K562 (cell line): ENCODE measurements at regions not wholly inside any gene's neighbourhood (a gene's known extent, or its start where the extent isn't known, plus 50 kb on each side); places are given as distances from the start of the nearest gene placed in this dataset.

Experiments used
- ATAC-seq: fragments of 200-7000 bp; cut with Tn5 transposase; 3 replicates; pipeline ENCODE4 v1.9.1; 2020; ENCODE audit warnings: moderate library complexity
- BruUV-seq: library from RNA; stranded (reverse); fragments of 400-500 nt; replicated peaks from 2 replicates; lab custom pipeline; 2021; lab: Mats Ljungman, UMichigan
- CTCF ChIA-PET: fragments of 300-600 bp; formaldehyde crosslinking; extraction: SDS; loops from one replicate; lab custom pipeline; 2021; ENCODE audit warnings: low intra/inter-chr PET ratio; lab: Yijun Ruan, JAX
- POLR2A ChIA-PET: fragments of 300-600, 350-650 bp; sonication (Branson Sonifier 250); formaldehyde crosslinking; extraction: SDS; loops from one replicate; lab custom pipeline; 2021; ENCODE audit warnings: antibody characterized with exemption, inconsistent platforms; lab: Yijun Ruan, JAX
- DNase-seq, 4 experiments: peaks; one replicate each; pipeline versions ENCODE4 v3.0.0 to v3.0.0-alpha.2; 2011 to 2018; ENCODE audit warnings: low spot score in 3 of 4, mixed read lengths in 3 of 4; ENCODE audit errors: extremely low read depth in 1 of 4
- FAIRE-seq: peaks from 2 replicates; lab custom pipeline; 2011; peaks lifted over from hg19 to GRCh38; lab: Jason Lieb, UNC
- H2AFZ ChIP-seq: 2 replicates; pipeline ENCODE4 v1.6.0; 2011; ENCODE audit warnings: low read depth, low read length, control low read depth, inconsistent platforms
- H3K27ac ChIP-seq: fragments of 200-600 bp; 3 replicates; pipeline ENCODE4 v1.8.0; 2011; ENCODE audit warnings: low read depth, mild to moderate bottlenecking, control low read depth, inconsistent platforms, low read length, moderate library complexity, mixed read lengths; ENCODE audit errors: extremely low read depth
- H3K27me3 ChIP-seq, 2 experiments: fragments of 300-600 bp in 1 of 2; 2 replicates in 1 of 2; 3 replicates in 1 of 2; pipeline versions ENCODE4 v1.6.0 to v1.8.0; 2011; ENCODE audit warnings: inconsistent platforms in 2 of 2, low read length in 2 of 2, mild to moderate bottlenecking in 1 of 2, mixed read lengths in 1 of 2, moderate library complexity in 1 of 2; ENCODE audit not compliant: control insufficient read depth in 2 of 2, insufficient read depth in 2 of 2
- H3K36me3 ChIP-seq: fragments of 300-600 bp; 3 replicates; pipeline ENCODE4 v1.8.0; 2011; ENCODE audit warnings: mild to moderate bottlenecking, low read length, inconsistent platforms; ENCODE audit not compliant: control insufficient read depth, insufficient read depth
- H3K4me1 ChIP-seq, 2 experiments: fragments of 200-600 bp in 1 of 2; replicated peaks in 1 of 2; 2 replicates in 1 of 2; 3 replicates in 1 of 2; pipeline versions ENCODE4 v1.5.1 to v1.8.0; 2011; ENCODE audit warnings: inconsistent platforms in 2 of 2, low read length in 2 of 2, mild to moderate bottlenecking in 1 of 2, mixed read lengths in 1 of 2, moderate library complexity in 1 of 2; ENCODE audit not compliant: control insufficient read depth in 2 of 2, insufficient read depth in 2 of 2
- H3K4me2 ChIP-seq: 2 replicates; pipeline ENCODE4 v1.6.1; 2011; ENCODE audit warnings: low read length, control low read depth, inconsistent platforms, mixed read lengths; ENCODE audit not compliant: insufficient read depth
- H3K4me3 ChIP-seq: fragments of 200-600 bp; sonication (generic), shearing (Covaris generic); 2 replicates; pipeline ENCODE4 v1.5.1; 2016; ENCODE audit warnings: control low read depth, inconsistent platforms
- H3K79me2 ChIP-seq: fragments of 200-600 bp; 3 replicates; pipeline ENCODE4 v1.8.0; 2011; ENCODE audit warnings: low read length, inconsistent platforms; ENCODE audit not compliant: control insufficient read depth, insufficient read depth
- H3K9ac ChIP-seq, 2 experiments: 2 replicates each; pipeline versions ENCODE4 v1.6.0 to v1.6.1; 2011; ENCODE audit warnings: low read depth in 2 of 2, low read length in 2 of 2, control low read depth in 1 of 2, inconsistent platforms in 1 of 2, mild to moderate bottlenecking in 1 of 2, mixed read lengths in 1 of 2; ENCODE audit not compliant: insufficient read depth in 1 of 2
- H3K9me1 ChIP-seq: one replicate; pipeline ENCODE4 v1.6.0; 2011; ENCODE audit warnings: inconsistent platforms, mild to moderate bottlenecking, low read length, moderate library complexity; ENCODE audit not compliant: control insufficient read depth, insufficient read depth
- H3K9me3 ChIP-seq: replicated peaks from 2 replicates; pipeline ENCODE4 v1.5.1; 2011; ENCODE audit warnings: low read depth, low read length, inconsistent platforms; ENCODE audit not compliant: control insufficient read depth, insufficient read depth
- H4K20me1 ChIP-seq: replicated peaks from 2 replicates; pipeline ENCODE4 v1.6.1; 2011; ENCODE audit warnings: low read length, inconsistent platforms, mixed read lengths; ENCODE audit not compliant: control insufficient read depth, insufficient read depth
- ASH1L ChIP-seq: fragments of 450-650 bp; IDR thresholded peaks from 2 replicates; pipeline ENCODE4 v1.6.1; 2018; ENCODE audit warnings: borderline replicate concordance, mild to moderate bottlenecking, low read depth; ENCODE audit not compliant: partially characterized antibody
- RAD21 ChIP-seq, 2 experiments: fragments of 250-450 bp in 1 of 2; fragments of 450-650 bp in 1 of 2; sonication (Bioruptor Pico) in 1 of 2; formaldehyde crosslinking in 1 of 2; IDR thresholded peaks in 1 of 2; conservative IDR thresholded peaks in 1 of 2; 2 replicates each; pipeline versions ENCODE4 v1.4.0 to v1.8.0; 2020 to 2022; ENCODE audit warnings: mild to moderate bottlenecking in 2 of 2, moderate library complexity in 1 of 2
- WGBS: fragments of 100-300 bp; shearing (Covaris generic); methylation state at CpG from one replicate; pipeline ENCODE4 v1.1.6; 2016; ENCODE audit warnings: low coverage, mixed read lengths; ENCODE audit not compliant: insufficient coverage; ENCODE audit errors: missing lambda C conversion rate; 5-methylcytosine and 5-hydroxymethylcytosine counted together
- in situ Hi-C: fragments of 300-500 bp; cut with MboI; formaldehyde crosslinking; loops from 4 replicates; pipeline ENCODE4 v1.15.0; 2018; ENCODE audit warnings: inconsistent platforms, mixed read lengths
- intact Hi-C: fragments of 100-400 bp; cut with micrococcal nuclease; formaldehyde crosslinking; loops from 2 replicates; pipeline ENCODE4 v1.14.2; 2022
- TF ChIP-seq, protein P1 (sequence below), 2 experiments: IDR thresholded peaks; 2 replicates each; pipeline ENCODE4 v1.6.1; 2012; ENCODE audit warnings: improper control_type of control experiment in 2 of 2, low read depth in 2 of 2, low read length in 2 of 2, borderline replicate concordance in 1 of 2

GRCh38 chr15:95138604-95139270 lies 907.4 kb downstream of the MCTP2 start (continued):
- no peak for TF ChIP-seq RAD21 (CRISPR knock-in tag; conservative IDR thresholded peaks at IDR 0.05 in 1 of 2, IDR thresholded peaks at IDR 0.05 in 1 of 2)
- TF ChIP-seq, all 486 proteins: peak for 0

DNA sequence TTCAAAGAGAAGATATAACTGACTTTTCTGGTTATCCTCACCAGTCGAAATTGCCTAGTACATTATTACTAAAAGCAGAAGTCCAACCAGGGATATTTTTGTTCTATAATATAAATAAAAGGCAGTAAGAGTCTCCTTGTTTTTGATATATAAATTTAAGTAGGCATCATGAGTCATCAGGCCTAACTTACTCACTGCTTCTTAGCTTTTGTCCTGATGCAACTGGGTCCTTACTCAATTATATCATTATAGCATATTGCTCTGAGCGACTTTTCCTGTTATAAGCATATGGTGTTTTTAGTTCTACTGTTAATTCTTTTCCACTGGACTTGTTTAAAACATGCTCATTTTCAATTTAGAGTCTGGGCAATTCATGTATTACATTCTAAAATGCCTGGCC lies 910.1 kb downstream of the MCTP2 start:
- Histone ChIP-seq H3K27me3 (no peaks in the 10 kb centered on the region), H3K27ac (no peak overlapping the region), H3K4me3 (no peak overlapping the region), H3K4me2 (no peak overlapping the region), H3K9me1 (no peaks in the 10 kb centered on the region), H2AFZ (no peak overlapping the region), H3K36me3 (no peaks in the 10 kb centered on the region), H3K9me3 (no peaks in the 10 kb centered on the region), H4K20me1 (no peaks in the 10 kb centered on the region), H3K9ac (no peak overlapping the region), H3K4me1 (no peaks in the 10 kb centered on the region), H3K79me2 (no peaks in the 10 kb centered on the region)
- BruUV-seq = no TSS peak
- in situ Hi-C loops = no loop called here
- ATAC-seq = no peak
- POLR2A ChIA-PET = interaction anchor here (1.5 to 1.7 kb wide), 2 partner anchors 14 to 29 kb away, joined by 3 read pairs; no protein-coding TSS in a partner anchor
- WGBS = 31% methylated on average over 2 of the region's 2 CpGs
- TF ChIP-seq ASH1L = no peak
- TF ChIP-seq, protein P1, sequence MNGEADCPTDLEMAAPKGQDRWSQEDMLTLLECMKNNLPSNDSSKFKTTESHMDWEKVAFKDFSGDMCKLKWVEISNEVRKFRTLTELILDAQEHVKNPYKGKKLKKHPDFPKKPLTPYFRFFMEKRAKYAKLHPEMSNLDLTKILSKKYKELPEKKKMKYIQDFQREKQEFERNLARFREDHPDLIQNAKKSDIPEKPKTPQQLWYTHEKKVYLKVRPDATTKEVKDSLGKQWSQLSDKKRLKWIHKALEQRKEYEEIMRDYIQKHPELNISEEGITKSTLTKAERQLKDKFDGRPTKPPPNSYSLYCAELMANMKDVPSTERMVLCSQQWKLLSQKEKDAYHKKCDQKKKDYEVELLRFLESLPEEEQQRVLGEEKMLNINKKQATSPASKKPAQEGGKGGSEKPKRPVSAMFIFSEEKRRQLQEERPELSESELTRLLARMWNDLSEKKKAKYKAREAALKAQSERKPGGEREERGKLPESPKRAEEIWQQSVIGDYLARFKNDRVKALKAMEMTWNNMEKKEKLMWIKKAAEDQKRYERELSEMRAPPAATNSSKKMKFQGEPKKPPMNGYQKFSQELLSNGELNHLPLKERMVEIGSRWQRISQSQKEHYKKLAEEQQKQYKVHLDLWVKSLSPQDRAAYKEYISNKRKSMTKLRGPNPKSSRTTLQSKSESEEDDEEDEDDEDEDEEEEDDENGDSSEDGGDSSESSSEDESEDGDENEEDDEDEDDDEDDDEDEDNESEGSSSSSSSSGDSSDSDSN (IDR thresholded peaks at IDR 0.05; ENCODE audit: borderline replicate concordance in 1 of 2, low read depth in 2 of 2, low read length in 2 of 2) = no peak
- CTCF ChIA-PET = no interaction called here
- DNase-seq = no peak
- intact Hi-C loops = no loop called here
- FAIRE-seq = no peak
